Body of pancreas (tissue), 4 donors: ENCODE measurements at regions not wholly inside any gene's neighbourhood (a gene's known extent, or its start where the extent isn't known, plus 50 kb on each side); places are given as distances from the start of the nearest gene placed in this dataset.

ENCODE experiments used
- ATAC-seq: fragments of 150-250 bp; one replicate; pipeline ENCODE4 v1.9.1; 2016
- DNase-seq, 4 donors: peaks; one replicate each; pipeline ENCODE4 v3.0.0-alpha.2; 2019
- H3K27ac ChIP-seq, 4 donors: fragments of 200-600 bp; sonication (generic); 1 replicate in 3 of 4; 2 replicates in 1 of 4; pipeline versions ENCODE4 v1.5.1 to v1.6.1; 2016 to 2019; ENCODE audit warnings: mild to moderate bottlenecking in 1 of 4, mixed read lengths in 1 of 4, moderate library complexity in 1 of 4
- H3K27me3 ChIP-seq, 2 donors: fragments of 200-600 bp; sonication (generic); one replicate each; pipeline ENCODE4 v1.6.0; 2016; ENCODE audit warnings: mild to moderate bottlenecking in 1 of 2
- H3K36me3 ChIP-seq, 2 donors: fragments of 200-600 bp; sonication (generic); replicated peaks in 1 of 2; 2 replicates each; pipeline ENCODE4 v1.5.1; 2016; ENCODE audit warnings: low read depth in 2 of 2; ENCODE audit not compliant: insufficient read depth in 1 of 2
- H3K4me1 ChIP-seq: fragments of 200-600 bp; sonication (generic); one replicate; pipeline ENCODE4 v1.6.0; 2016
- H3K4me3 ChIP-seq, 2 donors: fragments of 200-600 bp; sonication (generic); 1 replicate in 1 of 2; 2 replicates in 1 of 2; pipeline ENCODE4 v1.5.1; 2016 to 2019
- H3K9me3 ChIP-seq, 3 donors: fragments of 200-600 bp; sonication (generic); 1 replicate in 2 of 3; 2 replicates in 1 of 3; pipeline ENCODE4 v1.5.1; 2016
- POLR2A ChIP-seq, 3 donors: fragments of 450-650 bp; IDR thresholded peaks; one replicate each; pipeline ENCODE4 v1.6.1; 2016; ENCODE audit warnings: antibody characterized with exemption in 3 of 3, mild to moderate bottlenecking in 2 of 3
- WGBS, 2 donors: methylation state at CpG; one replicate each; pipeline ENCODE4 v1.1.5; 2017; 5-methylcytosine and 5-hydroxymethylcytosine counted together
- intact Hi-C: fragments of 100-400 bp; cut with DNase I; formaldehyde crosslinking; loops from one replicate; pipeline ENCODE4 v1.15.1; 2023
- TF ChIP-seq, protein P1 (sequence below), 7 experiments: fragments of 450-650 bp in 4 of 7; fragments of 200-600 bp in 3 of 7; sonication (generic) in 3 of 7; IDR thresholded peaks; one replicate each; pipeline ENCODE4 v1.5.1; 2016 to 2019; ENCODE audit warnings: antibody characterized with exemption in 7 of 7

DNA sequence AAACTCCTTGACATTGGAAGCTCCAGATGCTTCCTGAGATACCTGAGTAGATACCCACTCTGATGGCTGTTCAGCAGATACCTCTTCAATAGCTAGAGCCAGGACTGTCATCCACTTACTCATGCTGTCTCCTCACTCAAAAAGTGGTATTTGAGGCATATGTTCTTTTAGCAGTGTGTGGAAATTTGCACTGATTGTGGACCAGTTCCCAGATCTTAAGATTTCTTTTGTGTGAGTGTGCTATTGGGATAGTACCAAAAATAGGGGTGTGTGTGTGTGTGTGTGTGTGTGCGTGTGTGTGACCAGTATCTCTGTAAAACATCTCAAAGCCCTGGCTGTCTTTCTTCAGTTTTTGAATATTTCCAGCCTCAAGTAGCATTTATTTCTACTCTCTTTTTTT lies 108.3 kb downstream of the SLITRK5 start:
- ATAC-seq (no peak), DNase-seq (no peak)
- Histone ChIP-seq H3K4me3 (no peak overlapping the region), H3K27me3 (no peaks in the 10 kb centered on the region), H3K9me3 (no peaks in the 10 kb centered on the region), H3K27ac (no peak overlapping the region), H3K4me1 (no peaks in the 10 kb centered on the region), H3K36me3 (no peaks in the 10 kb centered on the region)
- TF ChIP-seq, protein P1, sequence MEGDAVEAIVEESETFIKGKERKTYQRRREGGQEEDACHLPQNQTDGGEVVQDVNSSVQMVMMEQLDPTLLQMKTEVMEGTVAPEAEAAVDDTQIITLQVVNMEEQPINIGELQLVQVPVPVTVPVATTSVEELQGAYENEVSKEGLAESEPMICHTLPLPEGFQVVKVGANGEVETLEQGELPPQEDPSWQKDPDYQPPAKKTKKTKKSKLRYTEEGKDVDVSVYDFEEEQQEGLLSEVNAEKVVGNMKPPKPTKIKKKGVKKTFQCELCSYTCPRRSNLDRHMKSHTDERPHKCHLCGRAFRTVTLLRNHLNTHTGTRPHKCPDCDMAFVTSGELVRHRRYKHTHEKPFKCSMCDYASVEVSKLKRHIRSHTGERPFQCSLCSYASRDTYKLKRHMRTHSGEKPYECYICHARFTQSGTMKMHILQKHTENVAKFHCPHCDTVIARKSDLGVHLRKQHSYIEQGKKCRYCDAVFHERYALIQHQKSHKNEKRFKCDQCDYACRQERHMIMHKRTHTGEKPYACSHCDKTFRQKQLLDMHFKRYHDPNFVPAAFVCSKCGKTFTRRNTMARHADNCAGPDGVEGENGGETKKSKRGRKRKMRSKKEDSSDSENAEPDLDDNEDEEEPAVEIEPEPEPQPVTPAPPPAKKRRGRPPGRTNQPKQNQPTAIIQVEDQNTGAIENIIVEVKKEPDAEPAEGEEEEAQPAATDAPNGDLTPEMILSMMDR (IDR thresholded peaks at IDR 0.05): no peak
- no peak for TF ChIP-seq POLR2A (IDR thresholded peaks at IDR 0.05)
- intact Hi-C loops: no loop called here
- 55 to 68% methylated on average over 1 of the region's 1 CpG for WGBS, 2 donors

DNA sequence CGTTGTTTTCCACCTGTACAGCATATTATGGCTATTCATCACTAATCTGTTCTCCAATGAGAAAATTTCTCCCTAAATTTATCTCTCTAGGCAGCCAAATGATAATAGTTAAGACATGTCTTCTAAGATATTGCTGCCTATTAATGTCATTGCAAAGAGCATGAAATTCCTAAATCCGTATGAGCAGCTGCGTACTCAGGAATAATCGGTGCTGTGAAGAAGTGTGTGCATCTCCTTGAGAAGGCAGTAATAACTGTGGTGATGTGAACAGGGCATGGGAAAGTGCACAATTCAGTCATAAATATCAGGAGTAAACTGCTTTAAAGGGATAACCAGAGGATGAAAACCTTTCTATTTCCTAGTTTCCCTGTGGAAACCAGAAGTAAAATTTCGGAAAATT lies 112.2 kb downstream of the SLITRK5 start:
- no peak for DNase-seq
- ATAC-seq: no peak
- H3K27ac ChIP-seq: no peak overlapping the region
- no peak overlapping the region for H3K4me3 ChIP-seq
- 73 to 82% methylated on average over 5 of the region's 5 CpGs for WGBS, 2 donors
- intact Hi-C loops: no loop called here
- H3K36me3 ChIP-seq: no peaks in the 10 kb centered on the region
- H3K27me3 ChIP-seq: no peaks in the 10 kb centered on the region
- no peaks in the 10 kb centered on the region for H3K4me1 ChIP-seq
- TF ChIP-seq POLR2A (IDR thresholded peaks at IDR 0.05): no peak
- TF ChIP-seq, protein P1 (IDR thresholded peaks at IDR 0.05): no peak
- H3K9me3 ChIP-seq: no peaks in the 10 kb centered on the region

DNA sequence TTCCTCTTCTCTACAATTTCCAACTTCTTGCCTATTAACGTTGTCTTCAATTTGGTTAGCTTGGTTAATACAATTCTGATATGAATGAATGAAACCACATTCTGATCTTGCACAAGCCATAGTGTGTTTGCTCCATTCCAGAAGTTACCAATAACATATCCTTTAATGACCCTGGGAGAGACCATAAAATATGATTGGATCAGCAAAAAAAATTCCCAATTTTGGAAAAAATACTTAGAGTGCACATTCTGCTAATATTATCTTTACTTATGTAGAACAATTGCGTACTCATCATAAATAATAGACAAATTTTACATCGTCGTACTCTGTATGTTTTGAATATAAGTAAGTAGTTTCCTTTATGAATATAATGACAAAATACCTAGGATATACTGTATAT lies 117.2 kb downstream of the SLITRK5 start:
- DNase-seq (no peak), ATAC-seq (no peak)
- Histone ChIP-seq H3K27ac (no peak overlapping the region), H3K27me3 (no peaks in the 10 kb centered on the region), H3K4me1 (no peaks in the 10 kb centered on the region), H3K36me3 (no peaks in the 10 kb centered on the region), H3K9me3 (no peaks in the 10 kb centered on the region), H3K4me3 (no peak overlapping the region)
- 76 to 78% methylated on average over 4 of the region's 4 CpGs for WGBS, 2 donors
- intact Hi-C loops: no loop called here
- TF ChIP-seq POLR2A (IDR thresholded peaks at IDR 0.05): no peak
- TF ChIP-seq, protein P1 (IDR thresholded peaks at IDR 0.05): no peak

DNA sequence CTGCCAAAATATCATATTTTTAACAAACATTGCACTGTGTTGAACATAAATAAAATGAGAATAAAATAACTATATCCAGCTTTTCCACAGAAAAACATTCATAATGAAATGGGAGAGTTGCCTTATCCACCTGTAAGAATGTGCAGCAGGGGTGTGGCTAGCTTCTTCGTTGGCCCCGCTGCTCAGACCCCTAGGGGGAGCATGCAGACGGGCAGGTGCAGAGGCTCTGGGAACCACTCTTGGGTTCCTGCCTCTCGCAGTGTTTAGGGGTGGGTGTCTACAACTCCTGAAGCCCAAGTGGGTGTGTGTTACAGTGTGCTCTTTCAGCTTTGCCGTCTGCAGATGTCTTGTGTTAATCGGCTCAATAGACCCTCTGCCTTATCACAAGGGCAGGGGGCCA lies 121.7 kb downstream of the SLITRK5 start:
- no peaks in the 10 kb centered on the region for H3K9me3 ChIP-seq
- H3K36me3 ChIP-seq: no peaks in the 10 kb centered on the region
- WGBS, 2 donors: 53 to 58% methylated on average over 6 of the region's 6 CpGs
- no peaks in the 10 kb centered on the region for H3K4me1 ChIP-seq
- no peak for TF ChIP-seq POLR2A (IDR thresholded peaks at IDR 0.05)
- TF ChIP-seq, protein P1 (IDR thresholded peaks at IDR 0.05): no peak
- H3K27me3 ChIP-seq: no peaks in the 10 kb centered on the region
- H3K27ac ChIP-seq: no peak overlapping the region
- H3K4me3 ChIP-seq: no peak overlapping the region
- no peak for DNase-seq
- ATAC-seq: no peak
- intact Hi-C loops: no loop called here

DNA sequence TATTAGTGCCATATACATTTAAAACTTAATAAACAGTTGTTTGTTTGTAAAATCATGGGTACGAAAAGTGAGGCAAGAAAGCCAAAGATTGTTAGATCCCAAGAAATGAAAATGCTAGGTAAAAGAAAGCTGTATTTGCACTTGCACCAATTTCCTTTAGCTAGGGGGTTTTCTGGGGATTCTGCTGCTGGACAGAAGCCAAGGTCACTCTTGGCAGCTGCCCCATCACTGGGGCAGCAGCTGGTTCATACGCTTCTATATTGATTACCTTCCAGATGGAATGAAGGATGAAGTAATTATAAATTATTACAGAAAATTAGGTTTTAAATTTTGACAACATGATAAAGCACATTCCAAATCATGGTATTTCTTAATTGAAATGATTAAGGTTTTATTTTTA lies 127.4 kb downstream of the SLITRK5 start:
- Histone ChIP-seq H3K27ac (no peak overlapping the region), H3K4me3 (no peak overlapping the region), H3K36me3 (no peaks in the 10 kb centered on the region), H3K27me3 (no peaks in the 10 kb centered on the region), H3K9me3 (no peaks in the 10 kb centered on the region), H3K4me1 (no peaks in the 10 kb centered on the region)
- TF ChIP-seq, protein P1 (IDR thresholded peaks at IDR 0.05): no peak
- no peak for TF ChIP-seq POLR2A (IDR thresholded peaks at IDR 0.05)
- ATAC-seq (no peak), DNase-seq (peak in 1 of 4 donors; percentile 24)
- intact Hi-C loops: no loop called here
- 22 to 23% methylated on average over 2 of the region's 2 CpGs for WGBS, 2 donors
